HG03175 (cell line): ENCODE measurements at regions not wholly inside any gene's neighbourhood (a gene's known extent, or its start where the extent isn't known, plus 50 kb on each side); places are given as distances from the start of the nearest gene placed in this dataset.

Experiments
- ATAC-seq: cut with Tn5 transposase; IDR thresholded peaks from one replicate; pipeline ENCODE4 v1.9.1; 2021; ENCODE audit warnings: mild to moderate bottlenecking, moderate library complexity; ENCODE audit not compliant: unreplicated experiment

GRCh38 chr3:34008836-34009809, 210.7 kb downstream of the PDCD6IP start:
- ATAC-seq: no peak

- no peak for ATAC-seq
Observed at GRCh38 chr3:34011171-34012101, 213.0 kb downstream of the PDCD6IP start.

- ATAC-seq: no peak
Observed at GRCh38 chr3:34012102-34012461, 213.7 kb downstream of the PDCD6IP start.

- ATAC-seq: no peak
Observed at GRCh38 chr3:34013818-34014570, 215.6 kb downstream of the PDCD6IP start.

GRCh38 chr3:34015204-34016142, 217.0 kb downstream of the PDCD6IP start:
- ATAC-seq: no peak

GRCh38 chr3:34016925-34017587, 218.6 kb downstream of the PDCD6IP start:
- ATAC-seq: peak; percentile 52

- ATAC-seq: no peak
Observed at GRCh38 chr3:34017757-34018156, 219.3 kb downstream of the PDCD6IP start.

GRCh38 chr3:34019158-34019557, 220.7 kb downstream of the PDCD6IP start:
- no peak for ATAC-seq

GRCh38 chr3:34020170-34020569, 221.7 kb downstream of the PDCD6IP start:
- no peak for ATAC-seq

- no peak for ATAC-seq
Observed at GRCh38 chr3:34020726-34021680, 222.6 kb downstream of the PDCD6IP start.

GRCh38 chr3:34022147-34022546, 223.7 kb downstream of the PDCD6IP start:
- no peak for ATAC-seq

- ATAC-seq: no peak
Observed at GRCh38 chr3:34024447-34025240, 226.2 kb downstream of the PDCD6IP start.

GRCh38 chr3:34033839-34034238, 235.4 kb downstream of the PDCD6IP start:
- ATAC-seq: no peak

GRCh38 chr3:34034840-34035239, 236.4 kb downstream of the PDCD6IP start:
- ATAC-seq: no peak

- ATAC-seq: no peak
Observed at GRCh38 chr3:34035775-34036174, 237.3 kb downstream of the PDCD6IP start.

GRCh38 chr3:34037260-34037659, 238.8 kb downstream of the PDCD6IP start:
- no peak for ATAC-seq

GRCh38 chr3:34038131-34038530, 239.7 kb downstream of the PDCD6IP start:
- no peak for ATAC-seq
